WERI-Rb-1 (cell line): ENCODE measurements at regions not wholly inside any gene's neighbourhood (a gene's known extent, or its start where the extent isn't known, plus 50 kb on each side); places are given as distances from the start of the nearest gene placed in this dataset.

ENCODE experiments used
- DNase-seq: peaks from one replicate; pipeline ENCODE4 v3.0.0-alpha.2; 2020
- H3K27ac ChIP-seq: fragments of 250-450 bp; sonication (Bioruptor Pico); 2 replicates; pipeline ENCODE4 v1.5.1; 2020; ENCODE audit warnings: mild to moderate bottlenecking, moderate library complexity
- H3K27me3 ChIP-seq: fragments of 250-450 bp; sonication (Bioruptor Pico); 2 replicates; pipeline ENCODE4 v1.5.1; 2021; ENCODE audit warnings: mild to moderate bottlenecking, low read depth, moderate library complexity; ENCODE audit not compliant: insufficient read depth, severe bottlenecking
- H3K36me3 ChIP-seq: fragments of 250-450 bp; sonication (Bioruptor Pico); 2 replicates; pipeline ENCODE4 v1.5.1; 2020; ENCODE audit warnings: mild to moderate bottlenecking, moderate library complexity
- H3K4me3 ChIP-seq: 2 replicates; pipeline ENCODE4 v1.5.1; 2011; ENCODE audit warnings: low read depth, mild to moderate bottlenecking, control low read depth, low read length
- H3K9me3 ChIP-seq: fragments of 250-450 bp; sonication (Bioruptor Pico); 2 replicates; pipeline ENCODE4 v1.5.1; 2021; ENCODE audit warnings: mild to moderate bottlenecking, moderate library complexity; ENCODE audit not compliant: severe bottlenecking
- CTCF ChIP-seq: IDR thresholded peaks from 2 replicates; pipeline ENCODE4 v1.5.1; 2011; ENCODE audit warnings: low read depth, mild to moderate bottlenecking, control low read depth, inconsistent platforms, low read length

DNA sequence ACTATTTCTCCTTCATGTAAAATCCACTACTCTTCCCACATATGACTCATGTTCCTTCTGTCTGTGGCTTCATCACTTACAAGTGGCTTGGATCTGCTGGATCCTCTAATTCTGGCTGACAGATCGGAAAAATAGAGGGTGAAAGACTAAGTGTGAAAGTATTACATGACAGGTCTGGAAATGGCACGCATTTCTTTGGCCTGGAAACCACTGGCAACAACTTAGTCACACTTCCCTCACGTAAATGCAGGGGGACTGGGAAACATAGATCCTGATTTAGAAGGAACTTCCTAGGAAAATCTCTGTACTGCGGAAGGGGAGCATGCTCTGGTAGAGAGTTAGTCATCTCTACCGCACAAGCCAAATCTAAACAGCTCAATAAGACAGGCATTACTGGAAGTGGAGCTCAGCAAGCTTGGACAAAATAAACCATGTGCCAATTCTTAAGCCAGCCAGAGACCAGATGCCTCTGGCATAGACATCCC is 305.4 kb upstream of the PTBP2 start:
- TF ChIP-seq CTCF = no peak
- no peaks in the 10 kb centered on the region for H3K27me3 ChIP-seq
- H3K4me3 ChIP-seq = no peak overlapping the region
- no peak for DNase-seq
- no peaks in the 10 kb centered on the region for H3K9me3 ChIP-seq
- no peaks in the 10 kb centered on the region for H3K36me3 ChIP-seq
- no peak overlapping the region for H3K27ac ChIP-seq

DNA sequence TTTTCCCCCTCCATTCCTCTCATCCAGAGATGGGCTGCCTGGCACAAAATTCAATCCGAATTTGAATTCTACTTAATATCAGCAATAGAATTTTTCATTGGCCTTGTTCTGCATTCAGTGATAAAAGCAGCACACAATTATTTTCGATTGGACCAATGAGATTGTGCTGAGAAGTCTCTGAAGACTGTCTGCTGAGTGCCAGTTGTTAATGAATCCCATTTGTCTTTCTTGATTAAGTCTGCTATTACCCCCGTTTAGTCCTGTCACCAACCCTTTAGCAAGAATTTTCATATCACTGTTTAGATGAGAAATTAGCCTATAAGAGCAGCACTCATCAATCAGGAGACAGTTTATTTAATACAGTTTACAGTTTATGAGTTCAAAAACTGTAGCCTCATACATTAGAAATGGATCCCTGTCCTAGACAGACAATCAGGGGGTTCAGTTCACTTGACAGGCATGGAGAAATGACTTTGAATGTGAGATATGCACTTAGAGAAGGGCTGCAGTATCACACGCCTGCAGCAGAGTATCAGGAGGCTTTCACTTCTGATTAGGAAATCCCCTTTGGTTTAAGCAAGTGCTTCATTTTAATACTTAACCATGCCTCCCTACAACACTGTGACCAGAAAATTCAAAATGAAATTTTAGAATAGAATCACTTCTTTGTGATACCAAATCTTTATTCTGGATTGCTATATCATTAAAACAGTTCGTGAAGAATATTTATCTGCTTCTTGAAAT is 304.7 kb upstream of the PTBP2 start:
- no peaks in the 10 kb centered on the region for H3K36me3 ChIP-seq
- no peaks in the 10 kb centered on the region for H3K27me3 ChIP-seq
- no peak overlapping the region for H3K4me3 ChIP-seq
- TF ChIP-seq CTCF = no peak
- no peak for DNase-seq
- no peak overlapping the region for H3K27ac ChIP-seq
- H3K9me3 ChIP-seq = no peaks in the 10 kb centered on the region

GRCh38 chr1:96418969-96419368 is 302.6 kb upstream of the PTBP2 start:
- Histone ChIP-seq H3K27me3 (no peaks in the 10 kb centered on the region), H3K4me3 (no peak overlapping the region), H3K9me3 (no peaks in the 10 kb centered on the region), H3K36me3 (no peaks in the 10 kb centered on the region), H3K27ac (no peak overlapping the region)
- no peak for TF ChIP-seq CTCF
- no peak for DNase-seq

GRCh38 chr1:96424877-96425276 is 296.7 kb upstream of the PTBP2 start:
- H3K36me3 ChIP-seq = no peaks in the 10 kb centered on the region
- H3K27me3 ChIP-seq = no peaks in the 10 kb centered on the region
- DNase-seq = no peak
- no peak overlapping the region for H3K4me3 ChIP-seq
- no peak overlapping the region for H3K27ac ChIP-seq
- no peak for TF ChIP-seq CTCF
- no peaks in the 10 kb centered on the region for H3K9me3 ChIP-seq

GRCh38 chr1:96425382-96426129 is 296.0 kb upstream of the PTBP2 start:
- Histone ChIP-seq H3K9me3 (no peaks in the 10 kb centered on the region), H3K27ac (no peak overlapping the region), H3K36me3 (no peaks in the 10 kb centered on the region), H3K4me3 (no peak overlapping the region), H3K27me3 (no peaks in the 10 kb centered on the region)
- DNase-seq = no peak
- no peak for TF ChIP-seq CTCF
